DOHH2 (cell line): ENCODE measurements at regions not wholly inside any gene's neighbourhood (a gene's known extent, or its start where the extent isn't known, plus 50 kb on each side); places are given as distances from the start of the nearest gene placed in this dataset.

Experiments
- H3F3A ChIP-seq: fragments of 200-600 bp; sonication (generic), shearing (Covaris generic); 2 replicates; pipeline ENCODE4 v1.6.0; 2016; ENCODE audit warnings: antibody characterized with exemption, mild to moderate bottlenecking; ENCODE audit not compliant: control insufficient read depth, insufficient read depth
- H3K27ac ChIP-seq: fragments of 200-600 bp; sonication (generic); 2 replicates; pipeline ENCODE4 v1.5.1; 2014; ENCODE audit warnings: low read depth, mild to moderate bottlenecking, low read length, moderate library complexity
- H3K27me3 ChIP-seq: fragments of 200-600 bp; sonication (generic); 2 replicates; pipeline ENCODE4 v1.6.1; 2014; ENCODE audit warnings: mild to moderate bottlenecking, low read length, mixed read lengths; ENCODE audit not compliant: control insufficient read depth
- H3K36me3 ChIP-seq: fragments of 200-600 bp; sonication (generic); 2 replicates; pipeline ENCODE4 v1.6.1; 2014; ENCODE audit warnings: mild to moderate bottlenecking, low read length, moderate library complexity, mixed read lengths; ENCODE audit not compliant: control insufficient read depth
- H3K4me1 ChIP-seq: fragments of 200-600 bp; sonication (generic); 2 replicates; pipeline ENCODE4 v1.6.1; 2014; ENCODE audit warnings: mild to moderate bottlenecking, low read length, mixed read lengths; ENCODE audit not compliant: control insufficient read depth
- H3K4me2 ChIP-seq: fragments of 200-600 bp; sonication (generic); 2 replicates; pipeline ENCODE4 v1.6.0; 2014; ENCODE audit warnings: mild to moderate bottlenecking, low read length, moderate library complexity
- H3K4me3 ChIP-seq: fragments of 200-600 bp; sonication (generic); 2 replicates; pipeline ENCODE4 v1.5.1; 2014; ENCODE audit warnings: mild to moderate bottlenecking, low read length, mixed read lengths
- H3K79me2 ChIP-seq: fragments of 200-600 bp; sonication (generic); 2 replicates; pipeline ENCODE4 v1.6.1; 2014; ENCODE audit warnings: mild to moderate bottlenecking, low read length, mixed read lengths; ENCODE audit not compliant: control insufficient read depth
- H3K9me2 ChIP-seq: fragments of 200-600 bp; sonication (generic); replicated peaks from 2 replicates; pipeline ENCODE4 v1.6.1; 2014; ENCODE audit warnings: mild to moderate bottlenecking, low read length, mixed read lengths; ENCODE audit not compliant: control insufficient read depth
- H3K9me3 ChIP-seq: fragments of 200-600 bp; sonication (generic); 2 replicates; pipeline ENCODE4 v1.6.1; 2014; ENCODE audit warnings: antibody characterized with exemption, low read length, mixed read lengths; ENCODE audit not compliant: control insufficient read depth, insufficient read depth
- H4K20me1 ChIP-seq: fragments of 200-600 bp; sonication (generic); 2 replicates; pipeline ENCODE4 v1.6.0; 2014; ENCODE audit warnings: low read depth, mild to moderate bottlenecking, antibody characterized with exemption, low read length, moderate library complexity; ENCODE audit not compliant: control insufficient read depth, insufficient read depth
- EZH2phosphoT487 ChIP-seq: fragments of 200-600 bp; sonication (generic); IDR thresholded peaks from 2 replicates; pipeline ENCODE4 v1.6.1; 2017; ENCODE audit warnings: borderline replicate concordance, mild to moderate bottlenecking, antibody characterized with exemption, low read length, moderate library complexity, mixed read lengths
- TF ChIP-seq, protein P1 (sequence below): fragments of 200-600 bp; sonication (generic); IDR thresholded peaks from one replicate; pipeline ENCODE4 v1.5.1; 2014; ENCODE audit warnings: antibody characterized with exemption, mild to moderate bottlenecking, low read depth, low read length; ENCODE audit not compliant: poor library complexity, severe bottlenecking

DNA sequence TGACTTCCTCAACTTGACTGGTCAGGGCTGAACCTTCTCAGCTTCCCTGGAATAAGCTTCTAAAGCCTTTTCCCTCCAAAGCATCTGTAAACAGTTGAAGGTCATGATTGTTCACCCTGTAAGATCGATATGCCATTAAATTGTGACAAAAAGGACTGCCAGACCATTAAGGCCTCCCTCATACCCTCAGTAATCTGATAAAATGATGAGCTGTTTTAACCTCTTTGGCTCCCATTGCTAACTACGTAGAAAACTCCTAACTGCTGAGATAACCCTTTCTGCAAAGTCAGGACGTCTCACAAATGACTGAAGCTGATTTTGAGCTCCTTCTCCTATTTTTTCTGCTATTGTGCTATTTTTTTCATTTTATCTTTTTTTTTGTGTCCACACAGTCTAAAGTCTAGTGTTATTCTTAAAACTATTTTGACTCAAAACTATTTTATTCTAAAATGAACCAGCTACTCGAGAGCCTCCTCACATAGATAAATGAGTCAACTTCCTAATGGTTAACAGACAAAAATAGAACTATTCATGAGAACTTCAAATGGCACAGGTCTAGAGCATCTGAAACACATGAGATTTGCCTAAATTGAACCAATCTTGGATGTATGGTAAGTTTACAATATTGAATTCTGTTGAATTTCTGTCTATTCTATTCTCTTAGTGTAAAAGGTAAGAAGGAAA is 395.6 kb upstream of the TLE4 start:
- Histone ChIP-seq H3K4me3 (no peak overlapping the region), H3F3A (no peaks in the 10 kb centered on the region), H3K27me3 (no peaks in the 10 kb centered on the region), H4K20me1 (no peaks in the 10 kb centered on the region), H3K27ac (no peak overlapping the region), H3K4me2 (no peak overlapping the region), H3K79me2 (no peaks in the 10 kb centered on the region), H3K9me3 (no peaks in the 10 kb centered on the region), H3K36me3 (no peaks in the 10 kb centered on the region), H3K9me2 (no peaks in the 10 kb centered on the region), H3K4me1 (no peaks in the 10 kb centered on the region)
- TF ChIP-seq EZH2phosphoT487 = no peak
- TF ChIP-seq, protein P1, sequence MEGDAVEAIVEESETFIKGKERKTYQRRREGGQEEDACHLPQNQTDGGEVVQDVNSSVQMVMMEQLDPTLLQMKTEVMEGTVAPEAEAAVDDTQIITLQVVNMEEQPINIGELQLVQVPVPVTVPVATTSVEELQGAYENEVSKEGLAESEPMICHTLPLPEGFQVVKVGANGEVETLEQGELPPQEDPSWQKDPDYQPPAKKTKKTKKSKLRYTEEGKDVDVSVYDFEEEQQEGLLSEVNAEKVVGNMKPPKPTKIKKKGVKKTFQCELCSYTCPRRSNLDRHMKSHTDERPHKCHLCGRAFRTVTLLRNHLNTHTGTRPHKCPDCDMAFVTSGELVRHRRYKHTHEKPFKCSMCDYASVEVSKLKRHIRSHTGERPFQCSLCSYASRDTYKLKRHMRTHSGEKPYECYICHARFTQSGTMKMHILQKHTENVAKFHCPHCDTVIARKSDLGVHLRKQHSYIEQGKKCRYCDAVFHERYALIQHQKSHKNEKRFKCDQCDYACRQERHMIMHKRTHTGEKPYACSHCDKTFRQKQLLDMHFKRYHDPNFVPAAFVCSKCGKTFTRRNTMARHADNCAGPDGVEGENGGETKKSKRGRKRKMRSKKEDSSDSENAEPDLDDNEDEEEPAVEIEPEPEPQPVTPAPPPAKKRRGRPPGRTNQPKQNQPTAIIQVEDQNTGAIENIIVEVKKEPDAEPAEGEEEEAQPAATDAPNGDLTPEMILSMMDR = no peak

DNA sequence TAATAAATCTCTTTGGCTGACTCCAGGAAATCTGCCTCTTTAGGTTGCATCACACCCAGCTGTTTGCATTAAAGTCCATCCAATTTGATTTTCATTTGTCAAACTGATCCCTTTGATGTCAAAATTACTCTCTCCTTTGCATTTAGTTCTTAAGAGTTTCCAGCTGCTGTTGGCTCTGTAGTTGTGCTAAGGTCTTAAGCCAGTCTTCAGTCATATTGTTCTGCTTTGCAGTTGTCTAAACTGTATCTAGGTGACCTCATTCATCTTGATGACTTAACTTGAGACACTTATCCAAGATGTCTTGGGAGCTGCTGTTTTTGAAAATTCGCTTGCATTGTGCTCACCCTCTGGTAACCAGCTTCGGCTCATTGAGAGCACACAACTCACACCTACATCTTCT is 386.9 kb upstream of the TLE4 start:
- Histone ChIP-seq H3K79me2 (no peaks in the 10 kb centered on the region), H3K36me3 (no peaks in the 10 kb centered on the region), H3K4me3 (no peak overlapping the region), H3K27ac (no peak overlapping the region), H3F3A (no peaks in the 10 kb centered on the region), H3K27me3 (no peaks in the 10 kb centered on the region), H3K4me1 (no peaks in the 10 kb centered on the region), H3K4me2 (no peak overlapping the region), H3K9me3 (no peaks in the 10 kb centered on the region), H3K9me2 (no peaks in the 10 kb centered on the region), H4K20me1 (no peaks in the 10 kb centered on the region)
- TF ChIP-seq EZH2phosphoT487 = no peak
- TF ChIP-seq, protein P1 = no peak

DNA sequence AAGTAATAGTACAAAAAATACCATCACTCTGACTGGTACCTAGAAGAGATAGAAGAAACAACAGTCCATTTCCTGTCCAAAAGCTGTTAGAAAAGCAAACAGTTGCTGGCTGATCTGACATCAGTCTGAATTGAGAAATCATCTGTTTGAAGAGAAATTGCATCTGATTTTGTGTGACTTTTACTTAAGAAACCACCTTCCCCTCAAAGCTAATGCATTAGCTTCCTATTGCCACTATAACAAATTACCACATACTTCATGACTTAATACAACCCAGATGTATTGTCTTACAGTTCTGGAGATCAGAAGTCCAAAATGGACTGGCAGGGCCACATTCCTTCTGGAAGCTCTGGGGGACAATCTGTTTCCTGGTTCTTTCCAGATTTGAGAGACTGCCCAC is 385.9 kb upstream of the TLE4 start:
- Histone ChIP-seq H3K9me3 (no peaks in the 10 kb centered on the region), H3K4me2 (no peak overlapping the region), H3K9me2 (no peaks in the 10 kb centered on the region), H3K36me3 (no peaks in the 10 kb centered on the region), H3F3A (no peaks in the 10 kb centered on the region), H3K4me1 (no peaks in the 10 kb centered on the region), H4K20me1 (no peaks in the 10 kb centered on the region), H3K27me3 (no peaks in the 10 kb centered on the region), H3K79me2 (no peaks in the 10 kb centered on the region), H3K4me3 (no peak overlapping the region), H3K27ac (no peak overlapping the region)
- TF ChIP-seq, protein P1 = no peak
- TF ChIP-seq EZH2phosphoT487 = no peak

DNA sequence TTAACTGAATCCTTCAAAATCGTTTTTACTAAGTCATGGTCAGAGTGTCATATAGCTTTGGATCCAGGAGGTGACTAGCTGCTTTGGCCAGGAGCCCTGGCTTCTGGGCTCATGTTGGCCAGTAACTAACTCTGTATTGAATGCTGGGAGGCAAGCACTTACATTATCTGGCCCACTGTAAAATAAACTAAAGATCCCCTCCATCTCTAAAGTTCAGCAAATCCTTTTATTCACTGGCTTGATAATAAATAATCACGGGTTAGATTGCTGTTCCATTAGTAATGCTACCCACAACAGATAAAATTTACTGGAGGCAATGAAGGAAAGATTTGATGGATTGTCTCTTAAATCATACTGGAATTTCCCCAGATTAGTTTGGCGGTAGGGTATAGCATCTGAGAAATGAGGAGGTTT is 382.2 kb upstream of the TLE4 start:
- H3K9me3 ChIP-seq = no peaks in the 10 kb centered on the region
- no peaks in the 10 kb centered on the region for H3K27me3 ChIP-seq
- no peaks in the 10 kb centered on the region for H4K20me1 ChIP-seq
- TF ChIP-seq EZH2phosphoT487 = no peak
- TF ChIP-seq, protein P1 = no peak
- H3K9me2 ChIP-seq = no peaks in the 10 kb centered on the region
- no peaks in the 10 kb centered on the region for H3K4me1 ChIP-seq
- no peak overlapping the region for H3K4me3 ChIP-seq
- H3K4me2 ChIP-seq = no peak overlapping the region
- H3F3A ChIP-seq = no peaks in the 10 kb centered on the region
- H3K27ac ChIP-seq = no peak overlapping the region
- H3K36me3 ChIP-seq = no peaks in the 10 kb centered on the region
- H3K79me2 ChIP-seq = no peaks in the 10 kb centered on the region
